ENCODE measurements at regions not wholly inside any gene's neighbourhood (a gene's known extent, or its start where the extent isn't known, plus 50 kb on each side); places are given as distances from the start of the nearest gene placed in this dataset.

- Mint-ChIP-seq H3K9me3 (peaks cover 0 to 4% (median 0%) of the 10 kb centered on the region in 8 donors), H3K4me1 (no peaks in the 10 kb centered on the region), H3K36me3 (no peaks in the 10 kb centered on the region), H3K27ac (no peak overlapping the region), H3K27me3 (peaks cover 2 to 5% of the 10 kb centered on the region in 2 donors), H3K4me3 (no peak overlapping the region)
- Histone ChIP-seq H3K4me3 (ENCODE audit: low read length in 2 of 2) (no peak overlapping the region), H3K36me3 (ENCODE audit: insufficient read depth, low read length) (no peaks in the 10 kb centered on the region), H3K27ac (ENCODE audit: low read depth, low read length) (no peak overlapping the region), H3K4me1 (ENCODE audit: insufficient read depth, low read length) (no peaks in the 10 kb centered on the region), H3K27me3 (ENCODE audit: insufficient read depth, low read length) (no peaks in the 10 kb centered on the region), H3K9me3 (ENCODE audit: control insufficient read depth in 1 of 2, low read length in 2 of 2) (no peaks in the 10 kb centered on the region)
- POLR2A ChIA-PET (ENCODE audit: partially characterized antibody), result no interaction called here
- no peak for DNase-seq
- intact Hi-C loops (cut with micrococcal nuclease), result no loop called here
- CTCF ChIA-PET (ENCODE audit: partially characterized antibody), result no interaction called here
Measured at GRCh38 chr9:84556556-84556955, 113.0 kb upstream of the NTRK2 start.

DNA sequence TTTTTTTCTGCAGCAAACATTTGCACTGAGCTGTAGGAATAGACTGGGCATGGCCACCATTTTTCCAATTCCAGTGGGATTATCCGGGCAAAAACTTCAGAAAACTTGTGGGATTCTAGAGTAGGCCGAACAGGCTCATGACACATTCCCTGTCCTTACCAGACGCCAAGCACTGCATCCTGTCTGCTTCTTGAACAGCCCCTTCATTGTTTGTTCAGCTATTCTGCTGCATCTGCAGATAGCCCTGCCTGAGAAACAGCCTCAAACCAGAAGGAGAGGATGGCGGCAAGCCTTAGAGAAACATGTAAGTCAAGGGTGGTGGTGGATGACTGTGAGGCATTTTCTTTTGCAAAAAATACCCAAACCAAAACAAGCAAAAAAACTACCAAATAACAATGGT is 111.8 kb upstream of the NTRK2 start:
- CTCF ChIA-PET (ENCODE audit: partially characterized antibody), result no interaction called here

GRCh38 chr9:84563691-84564090 is 105.8 kb upstream of the NTRK2 start:
- Histone ChIP-seq H3K27me3 (ENCODE audit: insufficient read depth, low read length) (no peaks in the 10 kb centered on the region), H3K4me1 (ENCODE audit: insufficient read depth, low read length) (no peaks in the 10 kb centered on the region), H3K9me3 (ENCODE audit: control insufficient read depth in 1 of 2, low read length in 2 of 2) (no peaks in the 10 kb centered on the region), H3K27ac (ENCODE audit: low read depth, low read length) (no peak overlapping the region), H3K36me3 (ENCODE audit: insufficient read depth, low read length) (no peaks in the 10 kb centered on the region), H3K4me3 (ENCODE audit: low read length in 2 of 2) (no peak overlapping the region)
- Mint-ChIP-seq H3K27ac (no peak overlapping the region), H3K9me3 (peaks cover 0 to 2% (median 0%) of the 10 kb centered on the region in 8 donors), H3K27me3 (peaks cover 3 to 7% of the 10 kb centered on the region in 2 donors), H3K4me3 (no peak overlapping the region), H3K36me3 (no peaks in the 10 kb centered on the region), H3K4me1 (no peaks in the 10 kb centered on the region)
- POLR2A ChIA-PET (ENCODE audit: partially characterized antibody), result no interaction called here
- CTCF ChIA-PET (ENCODE audit: partially characterized antibody), result no interaction called here
- intact Hi-C loops (cut with micrococcal nuclease), result no loop called here
- no peak for DNase-seq

More for the DNA sequence above, 111.8 kb upstream of the NTRK2 start:
- Mint-ChIP-seq H3K27ac (no peak overlapping the region), H3K4me1 (no peaks in the 10 kb centered on the region), H3K9me3 (peaks cover 0 to 4% (median 0%) of the 10 kb centered on the region in 8 donors), H3K27me3 (peaks cover 3 to 5% of the 10 kb centered on the region in 2 donors), H3K4me3 (no peak overlapping the region), H3K36me3 (no peaks in the 10 kb centered on the region)
- DNase-seq, result no peak
- intact Hi-C loops (cut with micrococcal nuclease), result no loop called here
- Histone ChIP-seq H3K27me3 (ENCODE audit: insufficient read depth, low read length) (no peaks in the 10 kb centered on the region), H3K4me3 (ENCODE audit: low read length in 2 of 2) (no peak overlapping the region), H3K4me1 (ENCODE audit: insufficient read depth, low read length) (no peaks in the 10 kb centered on the region), H3K9me3 (ENCODE audit: control insufficient read depth in 1 of 2, low read length in 2 of 2) (no peaks in the 10 kb centered on the region), H3K27ac (ENCODE audit: low read depth, low read length) (no peak overlapping the region), H3K36me3 (ENCODE audit: insufficient read depth, low read length) (no peaks in the 10 kb centered on the region)
- POLR2A ChIA-PET (ENCODE audit: partially characterized antibody), result no interaction called here

GRCh38 chr9:84567805-84568204 is 101.7 kb upstream of the NTRK2 start:
- Mint-ChIP-seq H3K27me3 (peaks cover 2 to 3% of the 10 kb centered on the region in 2 donors), H3K9me3 (peaks cover 0 to 2% (median 0%) of the 10 kb centered on the region in 8 donors), H3K27ac (no peak overlapping the region), H3K4me1 (no peaks in the 10 kb centered on the region), H3K36me3 (no peaks in the 10 kb centered on the region), H3K4me3 (no peak overlapping the region)
- intact Hi-C loops (cut with micrococcal nuclease), result no loop called here
- no peaks in the 10 kb centered on the region for H3K36me3 ChIP-seq (ENCODE audit: insufficient read depth, low read length)
- no peak for DNase-seq
- no peaks in the 10 kb centered on the region for H3K9me3 ChIP-seq (ENCODE audit: control insufficient read depth in 1 of 2, low read length in 2 of 2)
- H3K27me3 ChIP-seq (ENCODE audit: insufficient read depth, low read length), result no peaks in the 10 kb centered on the region
- ChIA-PET POLR2A (ENCODE audit: partially characterized antibody) (no interaction called here), CTCF (ENCODE audit: partially characterized antibody) (no interaction called here)
- H3K4me3 ChIP-seq (ENCODE audit: low read length in 2 of 2), result no peak overlapping the region
- H3K27ac ChIP-seq (ENCODE audit: low read depth, low read length), result no peak overlapping the region
- no peaks in the 10 kb centered on the region for H3K4me1 ChIP-seq (ENCODE audit: insufficient read depth, low read length)

GRCh38 chr9:84570482-84571154 is 98.9 kb upstream of the NTRK2 start:
- H3K36me3 ChIP-seq (ENCODE audit: insufficient read depth, low read length), result no peaks in the 10 kb centered on the region
- H3K27ac Mint-ChIP-seq, result no peak overlapping the region
- H3K4me1 Mint-ChIP-seq, result no peaks in the 10 kb centered on the region
- no peaks in the 10 kb centered on the region for H3K4me1 ChIP-seq (ENCODE audit: insufficient read depth, low read length)
- peaks cover 0 to 2% (median 0%) of the 10 kb centered on the region in 8 donors for H3K9me3 Mint-ChIP-seq
- intact Hi-C loops (cut with micrococcal nuclease), result no loop called here
- ChIA-PET CTCF (ENCODE audit: partially characterized antibody) (no interaction called here), POLR2A (ENCODE audit: partially characterized antibody) (no interaction called here)
- H3K9me3 ChIP-seq (ENCODE audit: control insufficient read depth in 1 of 2, low read length in 2 of 2), result no peaks in the 10 kb centered on the region
- no peak overlapping the region for H3K4me3 Mint-ChIP-seq
- no peaks in the 10 kb centered on the region for H3K36me3 Mint-ChIP-seq
- no peaks in the 10 kb centered on the region for H3K27me3 ChIP-seq (ENCODE audit: insufficient read depth, low read length)
- peaks cover 2 to 3% of the 10 kb centered on the region in 2 donors for H3K27me3 Mint-ChIP-seq
- no peak overlapping the region for H3K4me3 ChIP-seq (ENCODE audit: low read length in 2 of 2)
- no peak overlapping the region for H3K27ac ChIP-seq (ENCODE audit: low read depth, low read length)
- no peak for DNase-seq

DNA sequence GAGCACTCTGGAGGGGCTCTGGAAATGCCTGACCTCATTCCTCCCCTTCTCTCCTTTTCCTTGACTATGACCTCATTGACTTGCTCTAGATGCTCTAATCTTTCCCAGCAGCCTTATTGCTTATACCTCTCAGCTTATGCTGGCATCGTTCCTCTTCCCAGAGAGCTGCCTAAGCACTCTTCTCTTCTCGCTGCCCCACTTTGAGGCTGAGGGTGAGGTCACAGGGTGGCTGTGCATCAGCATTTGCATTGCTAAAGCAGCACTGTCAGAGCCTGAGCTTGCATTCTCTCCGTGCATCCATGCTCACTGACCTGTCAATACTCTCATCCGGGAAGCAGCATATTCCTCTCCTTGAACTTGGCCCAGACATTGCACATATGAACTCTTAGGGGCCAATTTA is 96.4 kb upstream of the NTRK2 start:
- Mint-ChIP-seq H3K27ac (no peak overlapping the region), H3K4me1 (no peaks in the 10 kb centered on the region)

DNA sequence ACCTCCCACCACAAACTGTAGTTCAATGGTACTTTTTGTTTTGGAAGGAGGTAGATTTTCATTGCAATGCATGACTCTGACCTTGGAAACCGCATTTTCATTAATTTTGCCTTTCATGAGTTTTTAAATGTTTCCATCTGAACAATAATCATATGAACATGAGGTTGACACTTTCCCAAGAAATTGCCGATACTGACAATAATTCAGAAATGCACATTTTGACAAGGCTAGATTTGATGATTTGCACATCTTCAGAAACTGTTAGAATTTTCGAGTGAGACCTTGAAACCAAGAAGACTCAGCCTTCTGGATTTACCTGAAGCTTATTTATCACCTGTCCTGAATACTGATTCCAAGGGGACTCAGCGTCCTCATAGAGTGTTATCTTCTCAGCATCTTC is 93.8 kb upstream of the NTRK2 start:
- Mint-ChIP-seq H3K4me3 (no peak overlapping the region), H3K9me3 (peaks cover 0 to 3% (median 0%) of the 10 kb centered on the region in 8 donors), H3K4me1 (no peaks in the 10 kb centered on the region), H3K36me3 (no peaks in the 10 kb centered on the region), H3K27ac (no peak overlapping the region), H3K27me3 (peaks cover 0 to 5% of the 10 kb centered on the region in 2 donors)
- CTCF ChIA-PET (ENCODE audit: partially characterized antibody), result no interaction called here
- H3K27me3 ChIP-seq (ENCODE audit: insufficient read depth, low read length), result no peaks in the 10 kb centered on the region
- no peaks in the 10 kb centered on the region for H3K36me3 ChIP-seq (ENCODE audit: insufficient read depth, low read length)
- POLR2A ChIA-PET (ENCODE audit: partially characterized antibody), result no interaction called here
- H3K4me3 ChIP-seq (ENCODE audit: low read length in 2 of 2), result no peak overlapping the region
- no peaks in the 10 kb centered on the region for H3K4me1 ChIP-seq (ENCODE audit: insufficient read depth, low read length)
- no peaks in the 10 kb centered on the region for H3K9me3 ChIP-seq (ENCODE audit: control insufficient read depth in 1 of 2, low read length in 2 of 2)
- no peak overlapping the region for H3K27ac ChIP-seq (ENCODE audit: low read depth, low read length)
- DNase-seq, result no peak
- intact Hi-C loops (cut with micrococcal nuclease), result no loop called here

More for the DNA sequence above, 96.4 kb upstream of the NTRK2 start:
- intact Hi-C loops (cut with micrococcal nuclease), result no loop called here
- POLR2A ChIA-PET (ENCODE audit: partially characterized antibody), result no interaction called here
- H3K9me3 Mint-ChIP-seq, result peaks cover 0 to 3% (median 0%) of the 10 kb centered on the region in 8 donors
- no peaks in the 10 kb centered on the region for H3K27me3 ChIP-seq (ENCODE audit: insufficient read depth, low read length)
- no peak overlapping the region for H3K27ac ChIP-seq (ENCODE audit: low read depth, low read length)
- no peak overlapping the region for H3K4me3 ChIP-seq (ENCODE audit: low read length in 2 of 2)
- H3K27me3 Mint-ChIP-seq, result peaks cover 0 to 5% of the 10 kb centered on the region in 2 donors
- no peaks in the 10 kb centered on the region for H3K9me3 ChIP-seq (ENCODE audit: control insufficient read depth in 1 of 2, low read length in 2 of 2)
- no peaks in the 10 kb centered on the region for H3K36me3 Mint-ChIP-seq
- no peak overlapping the region for H3K4me3 Mint-ChIP-seq
- no peaks in the 10 kb centered on the region for H3K36me3 ChIP-seq (ENCODE audit: insufficient read depth, low read length)
- CTCF ChIA-PET (ENCODE audit: partially characterized antibody), result no interaction called here
- no peaks in the 10 kb centered on the region for H3K4me1 ChIP-seq (ENCODE audit: insufficient read depth, low read length)
- no peak for DNase-seq

DNA sequence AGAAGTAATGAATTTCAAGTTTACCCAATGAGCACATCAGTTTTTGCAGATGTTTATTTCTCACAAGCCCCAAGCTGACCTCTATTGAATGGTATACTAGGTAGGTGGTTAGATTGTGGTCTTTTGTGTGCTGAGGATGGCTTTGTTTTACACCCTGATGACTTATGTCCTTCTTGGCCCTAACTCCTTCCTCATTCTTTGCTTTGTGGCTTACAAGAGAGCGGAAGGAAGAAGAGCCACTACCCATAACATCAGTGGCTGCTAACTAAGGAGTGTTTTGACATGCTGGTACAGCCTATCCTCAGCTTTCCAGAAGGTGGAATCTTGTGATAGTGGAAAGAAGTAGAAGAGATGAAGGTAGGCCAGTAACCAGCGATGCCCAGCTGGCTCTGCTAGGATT is 85.7 kb upstream of the NTRK2 start:
- ChIA-PET POLR2A (ENCODE audit: partially characterized antibody) (no interaction called here), CTCF (ENCODE audit: partially characterized antibody) (no interaction called here)
- no peaks in the 10 kb centered on the region for H3K9me3 ChIP-seq (ENCODE audit: control insufficient read depth in 1 of 2, low read length in 2 of 2)
- Mint-ChIP-seq H3K9me3 (peaks cover 0 to 8% (median 0%) of the 10 kb centered on the region in 8 donors), H3K27ac (no peak overlapping the region), H3K36me3 (no peaks in the 10 kb centered on the region), H3K4me3 (no peak overlapping the region), H3K4me1 (no peaks in the 10 kb centered on the region), H3K27me3 (peaks cover 0 to 1% of the 10 kb centered on the region in 2 donors)
- intact Hi-C loops (cut with micrococcal nuclease), result no loop called here
- H3K4me1 ChIP-seq (ENCODE audit: insufficient read depth, low read length), result no peaks in the 10 kb centered on the region
- DNase-seq, result no peak
- no peak overlapping the region for H3K4me3 ChIP-seq (ENCODE audit: low read length in 2 of 2)
- H3K27ac ChIP-seq (ENCODE audit: low read depth, low read length), result no peak overlapping the region
- H3K36me3 ChIP-seq (ENCODE audit: insufficient read depth, low read length), result no peaks in the 10 kb centered on the region
- H3K27me3 ChIP-seq (ENCODE audit: insufficient read depth, low read length), result no peaks in the 10 kb centered on the region
